Trophoblast cell (in vitro differentiated cells and primary cell): ENCODE measurements at regions not wholly inside any gene's neighbourhood (a gene's known extent, or its start where the extent isn't known, plus 50 kb on each side); places are given as distances from the start of the nearest gene placed in this dataset.

ENCODE experiments used
- DNase-seq, 2 donors: peaks; one replicate each; pipeline ENCODE4 v3.0.0-alpha.2; 2016
- H2AFZ ChIP-seq: 2 replicates; pipeline ENCODE4 v1.6.1; 2013; ENCODE audit warnings: low read length, moderate library complexity, mild to moderate bottlenecking; ENCODE audit not compliant: insufficient read depth, poor library complexity
- H2AK5ac ChIP-seq: 2 replicates; pipeline ENCODE4 v1.6.1; 2013; ENCODE audit warnings: mild to moderate bottlenecking, low read length
- H2BK120ac ChIP-seq: 2 replicates; pipeline ENCODE4 v1.6.1; 2013; ENCODE audit warnings: low read length, mild to moderate bottlenecking, moderate library complexity; ENCODE audit not compliant: insufficient read depth, poor library complexity
- H2BK12ac ChIP-seq: 2 replicates; pipeline ENCODE4 v1.6.1; 2013; ENCODE audit warnings: mild to moderate bottlenecking, low read length, moderate library complexity
- H2BK5ac ChIP-seq: 2 replicates; pipeline ENCODE4 v1.6.1; 2013; ENCODE audit warnings: low read length, low read depth, moderate library complexity, mild to moderate bottlenecking; ENCODE audit not compliant: poor library complexity
- H3K14ac ChIP-seq: 2 replicates; pipeline ENCODE4 v1.6.1; 2013; ENCODE audit warnings: mild to moderate bottlenecking, low read length
- H3K18ac ChIP-seq: 2 replicates; pipeline ENCODE4 v1.6.1; 2013; ENCODE audit warnings: mild to moderate bottlenecking, low read length
- H3K23ac ChIP-seq: 2 replicates; pipeline ENCODE4 v1.6.1; 2013; ENCODE audit warnings: low read length
- H3K27ac ChIP-seq: 2 replicates; pipeline ENCODE4 v1.5.1; 2013; ENCODE audit warnings: low read depth, mild to moderate bottlenecking, inconsistent platforms, low read length, moderate library complexity
- H3K27me3 ChIP-seq: 2 replicates; pipeline ENCODE4 v1.6.1; 2013; ENCODE audit warnings: inconsistent platforms, mild to moderate bottlenecking, low read length, moderate library complexity; ENCODE audit not compliant: insufficient read depth
- H3K36me3 ChIP-seq, 2 experiments: 1 replicate in 1 of 2; 2 replicates in 1 of 2; pipeline ENCODE4 v1.6.1; 2013; ENCODE audit warnings: low read length in 2 of 2, mild to moderate bottlenecking in 2 of 2, moderate library complexity in 1 of 2; ENCODE audit not compliant: insufficient read depth in 2 of 2, control insufficient read depth in 1 of 2
- H3K4ac ChIP-seq: 2 replicates; pipeline ENCODE4 v1.6.1; 2013; ENCODE audit warnings: low read depth, mild to moderate bottlenecking, low read length, moderate library complexity
- H3K4me1 ChIP-seq, 2 experiments: 1 replicate in 1 of 2; 2 replicates in 1 of 2; pipeline ENCODE4 v1.6.1; 2013; ENCODE audit warnings: low read length in 2 of 2, mild to moderate bottlenecking in 2 of 2, moderate library complexity in 1 of 2; ENCODE audit not compliant: insufficient read depth in 2 of 2, control insufficient read depth in 1 of 2
- H3K4me2 ChIP-seq: 2 replicates; pipeline ENCODE4 v1.6.1; 2013; ENCODE audit warnings: inconsistent platforms, mild to moderate bottlenecking, low read length, moderate library complexity
- H3K4me3 ChIP-seq: 2 replicates; pipeline ENCODE4 v1.5.1; 2013; ENCODE audit warnings: mild to moderate bottlenecking, low read depth, low read length, inconsistent platforms
- H3K79me1 ChIP-seq: one replicate; pipeline ENCODE4 v1.6.1; 2013; ENCODE audit warnings: low read length
- H3K79me2 ChIP-seq: 2 replicates; pipeline ENCODE4 v1.6.1; 2013; ENCODE audit warnings: low read length, mild to moderate bottlenecking; ENCODE audit not compliant: control insufficient read depth, insufficient read depth, poor library complexity
- H3K9ac ChIP-seq: 2 replicates; pipeline ENCODE4 v1.6.1; 2013; ENCODE audit warnings: mild to moderate bottlenecking, low read length
- H3K9me3 ChIP-seq: 2 replicates; pipeline ENCODE4 v1.6.1; 2013; ENCODE audit warnings: low read depth, mild to moderate bottlenecking, control low read depth, inconsistent platforms, low read length; ENCODE audit not compliant: insufficient read depth
- H4K12ac ChIP-seq: 2 replicates; pipeline ENCODE4 v1.6.1; 2013; ENCODE audit warnings: low read depth, mild to moderate bottlenecking, low read length, moderate library complexity
- H4K8ac ChIP-seq: 2 replicates; pipeline ENCODE4 v1.6.1; 2013; ENCODE audit warnings: low read depth, mild to moderate bottlenecking, low read length, moderate library complexity
- H4K91ac ChIP-seq: one replicate; pipeline ENCODE4 v1.6.1; 2013; ENCODE audit warnings: low read depth, mild to moderate bottlenecking, low read length, moderate library complexity
- WGBS: extraction: QIAGEN DNeasy Blood & Tissue Kit; methylation state at CpG from one replicate; pipeline ENCODE4 v1.1.7; 2013; ENCODE audit warnings: missing lambda C conversion rate; ENCODE audit not compliant: insufficient read length, insufficient coverage; ENCODE audit errors: extremely low coverage; 5-methylcytosine and 5-hydroxymethylcytosine counted together

DNA sequence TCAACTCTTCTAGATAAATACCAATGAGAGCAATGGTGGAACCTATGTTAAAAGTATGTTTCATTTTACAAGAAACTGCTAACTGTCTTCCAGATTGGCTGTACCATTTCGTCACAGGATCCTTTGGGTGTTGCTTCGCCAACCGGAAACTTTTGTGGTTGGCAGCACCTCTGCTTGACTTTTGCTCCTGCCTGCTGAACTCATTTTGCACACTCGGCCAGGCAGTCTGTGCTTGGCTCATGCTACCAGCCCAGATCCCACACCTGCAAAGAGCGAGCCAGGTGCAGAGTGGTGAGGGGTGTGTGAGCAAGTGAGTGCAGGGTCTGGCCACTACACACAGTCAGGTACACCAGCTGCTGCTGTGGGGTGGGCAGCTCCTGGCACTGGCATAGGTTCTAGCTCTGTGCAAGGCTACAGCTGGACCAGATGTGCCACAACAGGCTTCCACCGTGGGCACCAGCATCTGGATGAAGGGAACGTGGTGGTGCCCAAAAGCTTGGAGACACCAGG, 422.3 kb downstream of the PRR16 start:
- Histone ChIP-seq H3K4me3 (no peak overlapping the region), H4K12ac (no peak overlapping the region), H3K79me1 (no peaks in the 10 kb centered on the region), H3K18ac (no peak overlapping the region), H2AFZ (no peak overlapping the region), H3K27me3 (no peaks in the 10 kb centered on the region), H3K27ac (no peak overlapping the region), H3K9me3 (no peaks in the 10 kb centered on the region), H2BK120ac (no peak overlapping the region), H3K79me2 (no peaks in the 10 kb centered on the region), H2AK5ac (no peak overlapping the region), H3K14ac (no peak overlapping the region), H3K36me3 (no peaks in the 10 kb centered on the region), H3K4ac (no peak overlapping the region), H2BK5ac (no peak overlapping the region), H4K91ac (no peak overlapping the region), H3K4me2 (no peak overlapping the region), H4K8ac (no peak overlapping the region), H3K4me1 (no peaks in the 10 kb centered on the region), H2BK12ac (no peak overlapping the region), H3K9ac (no peak overlapping the region), H3K23ac (no peak overlapping the region)
- no peak for DNase-seq
- no CpG with 5 or more reads among the region's 7 CpGs for WGBS

DNA sequence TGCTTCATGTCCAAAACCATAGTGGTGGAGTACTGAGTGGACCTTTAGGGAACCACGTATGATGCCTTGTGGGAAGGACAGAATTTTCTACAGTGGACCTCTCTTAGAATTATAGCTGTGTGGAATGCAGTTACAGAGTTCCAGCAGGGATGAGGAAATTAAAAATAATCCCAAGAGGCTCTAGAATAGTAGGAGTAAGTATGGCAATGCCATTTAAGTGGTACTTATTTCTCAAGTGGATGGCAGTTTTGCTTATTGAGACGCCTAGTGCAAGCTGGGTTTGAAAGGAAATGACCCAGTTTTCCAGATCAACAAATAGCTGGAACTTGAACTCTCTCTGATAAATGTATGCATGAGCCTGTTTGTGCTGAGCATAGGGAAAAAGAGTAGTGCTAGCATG, 431.6 kb downstream of the PRR16 start:
- Histone ChIP-seq H4K12ac (no peak overlapping the region), H3K79me2 (no peaks in the 10 kb centered on the region), H2AFZ (no peak overlapping the region), H3K4ac (no peak overlapping the region), H3K9ac (no peak overlapping the region), H4K8ac (no peak overlapping the region), H2BK12ac (no peak overlapping the region), H3K4me2 (no peak overlapping the region), H3K23ac (no peak overlapping the region), H3K27me3 (no peaks in the 10 kb centered on the region), H2BK5ac (no peak overlapping the region), H3K14ac (no peak overlapping the region), H3K9me3 (peaks cover 2% of the 10 kb centered on the region), H3K18ac (no peak overlapping the region), H3K4me3 (no peak overlapping the region), H3K4me1 (no peaks in the 10 kb centered on the region), H3K79me1 (no peaks in the 10 kb centered on the region), H2AK5ac (no peak overlapping the region), H3K27ac (no peak overlapping the region), H4K91ac (no peak overlapping the region), H3K36me3 (no peaks in the 10 kb centered on the region), H2BK120ac (no peak overlapping the region)
- no CpG with 5 or more reads among the region's 2 CpGs for WGBS
- no peak for DNase-seq

DNA sequence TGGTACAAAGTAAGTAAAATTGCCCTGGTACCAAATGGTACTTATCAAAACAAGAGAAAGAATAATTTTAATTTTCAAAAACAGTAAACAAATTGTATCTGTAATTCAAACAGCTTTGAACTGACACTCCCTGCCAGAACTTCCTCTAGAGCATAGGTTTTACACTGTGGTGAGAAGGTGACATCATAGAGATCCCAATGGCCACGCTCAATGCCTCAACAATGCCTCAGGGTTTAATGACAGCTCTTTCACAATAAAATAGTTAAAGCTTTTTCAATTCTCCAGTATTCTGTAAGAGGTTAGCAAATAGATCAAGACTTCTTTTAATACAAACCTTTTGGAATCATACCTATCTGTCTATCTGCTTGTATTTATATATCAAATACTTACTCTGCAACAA, 437.1 kb downstream of the PRR16 start:
- WGBS = no CpG with 5 or more reads among the region's 1 CpG
- no peak overlapping the region for H2AFZ ChIP-seq
- no peaks in the 10 kb centered on the region for H3K4me1 ChIP-seq
- no peak overlapping the region for H3K4ac ChIP-seq
- no peak overlapping the region for H2BK5ac ChIP-seq
- H4K8ac ChIP-seq = no peak overlapping the region
- H3K9me3 ChIP-seq = no peaks in the 10 kb centered on the region
- H4K12ac ChIP-seq = no peak overlapping the region
- H3K36me3 ChIP-seq = no peaks in the 10 kb centered on the region
- no peak overlapping the region for H2BK12ac ChIP-seq
- H3K4me2 ChIP-seq = no peak overlapping the region
- H3K9ac ChIP-seq = no peak overlapping the region
- no peaks in the 10 kb centered on the region for H3K79me2 ChIP-seq
- H3K4me3 ChIP-seq = no peak overlapping the region
- H2AK5ac ChIP-seq = no peak overlapping the region
- H3K14ac ChIP-seq = no peak overlapping the region
- no peak overlapping the region for H4K91ac ChIP-seq
- H3K27me3 ChIP-seq = no peaks in the 10 kb centered on the region
- no peak overlapping the region for H3K18ac ChIP-seq
- peak; percentile 58 to 91 for DNase-seq
- no peak overlapping the region for H3K27ac ChIP-seq
- no peak overlapping the region for H3K23ac ChIP-seq
- no peaks in the 10 kb centered on the region for H3K79me1 ChIP-seq
- no peak overlapping the region for H2BK120ac ChIP-seq

DNA sequence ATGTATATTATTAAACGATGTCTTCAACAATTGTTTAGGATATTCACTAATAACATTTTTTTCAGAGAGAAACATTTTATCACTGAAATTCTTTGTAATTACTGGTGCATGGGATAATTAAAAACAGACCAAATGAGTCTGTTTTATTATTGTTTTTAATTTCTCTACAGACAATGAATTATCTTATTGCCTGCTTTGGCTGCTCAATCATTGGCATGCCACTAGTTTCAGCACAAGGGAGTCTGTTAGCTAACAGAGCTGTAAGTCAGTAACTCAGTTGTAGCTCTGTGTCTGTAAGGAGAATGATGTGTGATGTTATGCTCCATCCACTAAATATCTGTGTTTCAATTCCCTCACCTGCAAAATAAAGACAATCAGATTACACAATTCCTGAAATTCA, 443.9 kb downstream of the PRR16 start:
- Histone ChIP-seq H2AK5ac (no peak overlapping the region), H3K9me3 (no peaks in the 10 kb centered on the region), H3K23ac (no peak overlapping the region), H3K18ac (no peak overlapping the region), H4K12ac (no peak overlapping the region), H2BK5ac (no peak overlapping the region), H3K79me1 (no peaks in the 10 kb centered on the region), H2AFZ (no peak overlapping the region), H4K8ac (no peak overlapping the region), H4K91ac (no peak overlapping the region), H3K4me3 (no peak overlapping the region), H3K4ac (no peak overlapping the region), H2BK12ac (no peak overlapping the region), H3K36me3 (no peaks in the 10 kb centered on the region), H3K14ac (no peak overlapping the region), H2BK120ac (no peak overlapping the region), H3K27ac (no peak overlapping the region), H3K27me3 (no peaks in the 10 kb centered on the region), H3K4me2 (no peak overlapping the region), H3K79me2 (no peaks in the 10 kb centered on the region), H3K9ac (no peak overlapping the region), H3K4me1 (no peaks in the 10 kb centered on the region)
- DNase-seq = no peak
- no CpG with 5 or more reads among the region's 1 CpG for WGBS
